ENCODE measurements at regions not wholly inside any gene's neighbourhood (a gene's known extent, or its start where the extent isn't known, plus 50 kb on each side); places are given as distances from the start of the nearest gene placed in this dataset.

DNA sequence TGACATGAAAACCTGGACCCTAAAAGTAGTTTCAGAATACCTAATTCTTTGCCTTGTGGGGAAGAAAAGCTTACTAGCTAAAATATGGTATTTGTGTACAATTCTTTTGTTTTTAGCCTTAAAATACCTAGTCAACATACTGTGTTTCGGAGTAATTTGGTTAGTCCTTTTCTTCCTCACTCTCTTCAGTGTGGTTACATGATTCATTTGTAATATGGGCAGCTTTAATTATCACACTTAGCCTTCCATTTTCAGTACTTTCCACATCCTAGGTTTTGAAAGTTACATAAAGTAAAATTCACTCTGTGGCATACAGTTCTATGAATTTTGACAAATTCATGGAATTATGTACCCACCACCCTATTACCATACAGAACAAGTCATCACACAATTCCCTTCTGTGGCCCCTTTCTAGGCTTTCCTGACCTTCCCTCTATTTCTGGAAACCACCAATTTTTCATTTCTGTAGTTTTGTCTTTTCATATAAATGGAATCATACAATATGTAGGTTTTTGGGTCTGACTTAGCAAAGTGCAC is 96.2 kb downstream of the EMX2 start:
- no peak for DNase-seq

DNA sequence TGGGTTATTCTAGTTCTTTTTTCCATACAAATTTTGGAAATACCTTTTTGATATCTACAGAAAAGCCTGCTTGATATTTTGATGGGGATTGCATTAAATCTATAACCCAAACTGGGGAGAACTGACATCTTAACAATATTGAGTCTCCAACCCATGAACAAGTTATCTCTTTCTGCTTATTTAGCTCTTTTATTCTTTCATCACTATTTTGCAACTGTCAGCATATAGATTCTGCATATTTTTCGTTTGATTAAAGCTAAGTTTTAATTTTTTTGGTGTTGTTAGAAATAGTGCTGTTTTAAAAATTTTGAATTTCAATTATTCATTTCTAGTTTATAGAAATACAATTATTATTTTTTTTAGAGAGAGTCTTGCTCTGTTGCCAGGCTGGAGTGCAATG is 97.9 kb downstream of the EMX2 start:
- DNase-seq, result no peak

DNA sequence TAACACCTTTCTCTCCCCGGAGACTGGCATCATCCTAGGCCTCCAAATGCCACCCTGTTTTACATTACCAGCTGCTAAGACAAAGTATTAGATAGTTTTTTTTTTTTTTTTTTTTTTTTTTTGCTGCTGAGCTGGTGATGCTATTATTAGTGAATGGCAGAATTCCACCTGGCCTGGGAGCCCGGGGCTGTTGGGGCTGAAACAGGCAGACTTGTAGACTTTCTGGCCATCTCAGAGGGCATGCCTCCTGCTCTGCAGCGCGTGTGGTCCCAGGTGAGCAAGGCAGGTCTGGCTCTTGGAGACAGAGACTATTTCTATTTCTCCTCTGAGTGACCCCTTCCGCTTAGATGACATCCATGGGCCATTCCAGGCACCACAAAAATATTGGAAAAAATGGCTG is 104.2 kb downstream of the EMX2 start:
- peak; percentile 13 for DNase-seq

DNA sequence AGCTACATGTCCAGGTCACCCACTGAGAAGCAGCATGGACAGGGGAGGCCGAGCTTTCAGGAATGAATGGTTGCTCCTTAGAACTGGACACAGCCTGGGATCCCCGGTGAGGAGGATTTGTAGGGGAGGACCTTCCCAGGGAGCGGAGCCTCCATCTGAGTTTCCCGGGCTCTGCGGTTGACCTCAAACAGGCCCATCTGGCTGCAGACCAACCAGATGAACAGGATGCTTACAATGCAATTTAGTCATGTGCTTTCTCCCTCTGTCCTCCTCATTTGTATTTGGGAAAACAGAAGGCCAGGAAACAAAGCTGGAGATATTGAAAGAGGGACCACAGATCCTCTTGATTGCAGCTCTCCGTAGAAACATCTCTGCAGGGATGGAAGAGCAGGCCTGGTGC is 104.8 kb downstream of the EMX2 start:
- DNase-seq, result no peak

DNA sequence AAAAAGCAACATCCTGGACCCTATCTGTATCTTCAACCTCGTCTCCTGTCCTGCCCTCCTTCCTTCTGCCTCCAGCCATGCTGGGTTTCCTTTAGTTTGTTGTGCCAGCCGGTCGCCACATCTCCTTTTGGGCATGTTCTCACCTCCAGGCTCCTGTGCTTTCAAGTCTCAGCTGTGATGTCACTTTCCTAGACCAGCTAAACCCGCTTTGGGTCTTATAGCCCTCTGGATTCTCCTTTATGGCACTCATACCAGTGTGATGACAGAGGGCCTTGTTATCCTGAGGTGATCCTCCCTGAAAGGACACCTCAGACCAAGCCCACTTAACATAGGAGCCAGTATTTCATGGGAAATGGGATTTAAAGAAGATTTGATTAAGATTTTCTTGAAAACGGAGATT is 108.6 kb downstream of the EMX2 start:
- DNase-seq, result no peak

DNA sequence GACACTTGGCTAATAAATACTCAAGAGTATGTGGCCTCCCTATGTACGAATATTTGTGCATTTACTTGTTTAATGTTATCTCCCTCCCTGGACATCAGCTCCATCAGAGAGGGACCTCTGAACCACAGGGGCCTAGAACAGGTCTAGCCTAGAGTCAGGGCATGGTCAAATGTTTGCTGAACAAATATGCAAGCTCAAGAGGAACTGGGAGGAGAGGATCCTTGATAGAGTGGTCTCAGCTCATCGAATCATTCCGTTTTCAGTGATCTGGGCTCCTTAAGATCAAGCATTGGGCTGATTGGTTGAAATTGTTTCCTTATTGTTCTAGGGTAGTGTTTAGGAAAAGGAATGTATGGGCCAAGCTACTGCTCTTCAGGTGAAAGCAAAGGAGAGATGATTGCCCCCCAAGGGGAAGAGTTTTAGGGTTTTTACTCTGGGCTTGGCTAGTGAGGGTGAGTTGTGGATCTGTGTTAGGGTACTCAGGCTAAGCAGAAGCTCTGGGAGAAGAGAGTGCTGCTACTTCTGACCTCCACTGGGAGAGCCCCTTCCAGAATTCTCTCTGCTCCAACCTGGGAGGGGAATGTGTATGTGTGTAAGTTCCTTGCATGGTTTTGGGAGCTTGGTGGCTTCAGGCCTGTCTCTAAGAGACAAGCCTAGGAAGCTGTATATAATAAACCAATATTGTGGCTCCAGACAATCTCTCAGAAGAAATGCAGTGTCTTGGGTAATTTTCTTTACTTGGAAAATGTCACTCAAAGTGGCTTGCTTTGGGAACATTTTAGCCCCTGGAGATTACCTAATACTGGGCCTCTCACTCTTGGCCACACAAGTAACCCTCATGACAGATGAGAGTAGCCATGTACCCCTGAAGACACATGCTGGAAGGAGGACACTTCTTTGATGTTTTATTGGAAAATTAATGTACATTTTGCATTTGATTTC is 110.0 kb downstream of the EMX2 start:
- DNase-seq, result no peak

DNA sequence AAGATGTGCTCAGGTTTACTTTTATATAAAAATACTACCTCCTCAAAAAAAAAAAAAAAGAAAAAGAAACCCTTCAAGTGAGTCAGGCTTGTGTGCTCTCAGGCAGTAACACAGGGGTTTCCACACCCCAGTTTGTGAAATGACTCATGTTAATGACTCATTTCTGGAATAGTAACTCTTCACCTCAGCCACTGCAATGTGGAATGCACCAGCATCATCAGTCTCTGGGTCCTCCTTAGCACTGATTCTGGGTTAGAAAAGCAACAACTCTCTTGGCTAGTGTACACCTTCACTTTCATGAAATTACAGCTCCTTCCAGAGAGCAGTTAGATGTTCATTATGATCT is 110.6 kb downstream of the EMX2 start:
- DNase-seq, result no peak

DNA sequence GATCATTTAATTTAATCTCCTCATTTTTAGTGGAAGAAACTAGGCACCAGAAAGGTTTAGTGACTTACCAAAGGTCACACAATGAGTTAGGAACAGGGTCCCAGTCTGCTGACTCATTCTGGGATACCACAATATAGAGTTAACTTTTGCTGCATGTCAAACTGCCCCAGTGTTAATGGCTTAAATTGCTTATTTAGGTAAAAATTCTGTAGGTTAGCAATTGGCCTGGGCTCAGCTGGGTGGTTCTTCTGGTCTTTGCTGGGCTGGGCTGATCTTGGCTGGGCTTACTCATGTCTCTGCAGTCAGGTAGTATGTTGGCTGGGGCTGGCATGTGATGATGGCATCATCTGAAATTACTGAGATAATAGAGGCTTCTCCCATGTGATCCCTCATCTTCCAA is 111.6 kb downstream of the EMX2 start:
- no peak for DNase-seq

DNA sequence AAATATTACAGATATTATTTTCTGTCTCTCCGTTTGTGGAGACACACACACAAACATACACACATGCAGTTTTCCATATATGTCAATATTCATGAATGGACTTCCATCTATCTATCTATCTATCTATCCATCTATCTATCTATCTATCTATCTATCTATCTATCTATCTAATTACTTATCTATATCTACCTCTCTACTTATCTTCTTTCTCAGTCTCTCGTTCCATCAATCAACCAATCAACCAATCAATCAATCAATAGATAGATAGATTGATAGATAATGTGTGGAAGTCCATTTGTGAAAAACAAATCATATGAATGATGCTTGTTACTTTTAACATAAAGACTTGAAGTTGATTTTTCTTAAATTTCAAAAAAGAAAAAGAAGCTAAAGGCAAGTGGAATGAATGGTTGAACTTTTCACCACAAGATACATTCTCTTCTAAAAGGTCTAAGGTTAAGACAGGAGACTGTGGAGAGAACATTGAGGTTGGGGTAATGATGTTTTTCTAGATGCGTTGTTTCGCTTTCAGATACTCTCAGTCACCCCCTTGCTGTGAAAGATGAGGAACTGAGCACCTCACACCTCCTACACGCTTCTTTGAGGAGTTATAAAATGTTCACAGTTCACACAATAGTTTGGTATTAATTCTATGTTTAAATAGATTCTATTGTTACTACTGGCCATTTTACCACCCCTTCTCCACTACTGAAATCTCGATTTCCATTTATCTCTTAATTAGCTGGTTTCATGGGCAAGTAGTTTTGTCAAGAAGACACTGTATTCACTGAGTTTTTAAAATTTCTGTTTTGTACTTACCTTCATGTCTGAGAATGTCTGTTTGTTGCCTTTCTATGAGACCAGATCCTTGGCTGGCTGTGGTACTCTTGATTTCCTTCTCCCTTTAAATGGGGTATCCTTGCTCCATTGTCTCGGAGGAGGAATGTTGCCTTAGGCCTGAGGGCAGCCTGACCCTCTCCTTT is 114.1 kb downstream of the EMX2 start:
- DNase-seq, result no peak

DNA sequence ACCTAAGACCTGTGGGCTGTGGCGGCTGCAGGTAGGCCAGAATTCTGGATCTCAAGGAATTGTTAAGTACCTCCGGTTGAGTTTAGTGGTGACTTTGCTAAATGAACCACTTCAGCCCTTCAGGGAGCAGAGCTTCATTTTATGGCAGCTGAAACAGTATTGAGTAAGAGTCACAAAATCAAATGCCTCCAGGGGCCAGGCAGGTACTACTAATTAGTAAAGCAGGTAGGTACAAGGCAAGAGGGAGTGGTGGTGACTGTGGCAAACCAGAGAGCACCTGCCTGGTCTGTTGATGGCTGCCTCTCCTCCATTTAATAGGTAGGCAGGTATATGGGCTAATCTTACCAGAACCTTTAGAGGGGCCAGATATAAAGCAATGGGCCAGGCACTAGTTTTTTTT is 118.8 kb downstream of the EMX2 start:
- DNase-seq, result no peak

DNA sequence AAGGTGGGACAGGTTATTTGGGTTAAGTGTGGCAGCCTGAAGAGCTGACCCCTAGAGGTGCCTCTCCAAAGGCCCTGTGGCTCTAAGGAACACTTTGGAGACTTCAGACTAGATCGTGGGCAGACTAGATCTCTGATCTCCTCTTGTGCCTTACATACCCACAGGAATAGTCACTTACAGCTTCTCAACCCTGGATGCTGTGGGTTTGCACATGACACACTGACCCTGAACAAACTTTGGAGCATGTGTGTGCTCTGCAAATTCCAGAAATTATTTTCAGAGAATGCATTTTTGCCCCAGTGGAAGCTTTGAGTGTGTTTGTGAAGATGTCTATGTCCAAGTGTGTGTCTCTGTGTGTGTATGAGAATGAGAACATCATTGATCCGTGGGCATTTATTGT is 119.6 kb downstream of the EMX2 start:
- no peak for DNase-seq

DNA sequence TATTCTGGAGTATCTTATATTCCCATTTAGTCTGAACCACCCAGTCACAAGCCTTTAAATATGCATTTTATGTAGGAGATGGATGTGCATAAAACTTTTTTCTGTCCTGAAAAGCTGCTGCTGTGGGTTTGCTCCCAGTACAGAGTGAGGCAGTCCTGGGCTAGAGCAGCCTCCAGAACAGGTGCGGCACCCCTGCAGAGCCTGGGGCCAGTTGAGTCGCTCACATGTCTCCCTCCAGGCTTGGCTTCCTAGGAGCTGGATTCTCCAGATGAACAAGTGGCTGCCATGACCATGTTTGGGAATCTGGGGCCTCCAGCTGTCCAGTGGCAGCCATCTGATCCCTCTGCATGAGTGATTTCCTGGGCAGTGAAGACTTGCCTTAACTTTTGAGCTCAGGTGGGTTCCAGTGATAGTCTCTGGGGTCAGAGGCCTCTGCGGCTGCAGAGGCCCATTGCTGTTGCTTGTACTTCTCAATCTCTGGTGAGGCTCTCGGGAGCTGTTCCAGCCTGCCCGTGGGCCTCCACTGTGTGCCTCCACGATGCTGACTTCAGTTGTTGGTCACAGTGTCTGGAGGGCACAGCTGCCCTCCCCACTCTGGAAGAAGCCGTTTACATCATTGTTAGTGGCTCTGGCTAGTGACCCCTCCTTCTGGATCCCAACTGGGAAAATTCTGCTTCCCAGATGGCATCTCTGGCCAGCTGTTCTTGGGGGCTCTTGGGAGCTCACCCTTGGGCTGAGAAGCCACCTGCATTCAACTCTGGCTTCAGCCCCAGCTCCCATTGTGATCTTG is 120.4 kb downstream of the EMX2 start:
- no peak for DNase-seq

DNA sequence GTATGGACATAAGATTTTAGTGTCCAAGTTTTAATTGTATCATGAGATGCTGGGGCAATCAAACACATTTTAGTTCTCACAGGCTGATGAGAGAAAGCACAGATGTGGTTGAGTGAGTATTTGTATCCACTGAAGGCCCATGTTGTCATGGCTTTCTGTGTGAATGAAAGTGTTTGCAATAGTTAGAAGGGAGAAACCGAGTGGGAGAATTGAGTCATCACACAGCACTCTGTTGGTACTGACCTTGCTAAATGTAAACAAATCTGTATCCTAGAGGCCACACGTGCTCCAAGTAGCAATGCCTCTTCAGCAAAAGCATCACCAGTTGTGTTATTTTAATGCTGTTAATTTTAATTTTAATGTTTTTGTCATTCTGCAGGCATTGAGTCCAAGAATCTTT is 121.2 kb downstream of the EMX2 start:
- no peak for DNase-seq

DNA sequence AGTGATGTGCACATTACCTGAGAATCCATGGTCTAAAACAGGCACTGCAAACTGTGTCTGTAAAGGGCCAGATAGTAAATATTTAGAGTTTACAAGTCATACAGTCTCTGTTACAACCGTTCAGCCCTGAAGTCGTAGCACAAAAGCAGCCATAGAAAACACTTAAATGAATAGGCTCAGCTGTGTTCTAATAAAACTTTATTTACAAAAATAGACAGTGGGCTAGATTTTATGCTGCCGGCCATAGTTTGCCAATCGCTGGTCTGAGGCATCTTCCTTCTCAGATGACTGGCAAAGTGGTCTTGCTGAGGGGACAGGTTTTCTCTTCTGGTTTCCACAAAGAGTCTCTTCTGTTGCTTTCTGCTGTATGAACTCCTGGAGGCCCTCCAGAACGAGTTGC is 121.7 kb downstream of the EMX2 start:
- no peak for DNase-seq

DNA sequence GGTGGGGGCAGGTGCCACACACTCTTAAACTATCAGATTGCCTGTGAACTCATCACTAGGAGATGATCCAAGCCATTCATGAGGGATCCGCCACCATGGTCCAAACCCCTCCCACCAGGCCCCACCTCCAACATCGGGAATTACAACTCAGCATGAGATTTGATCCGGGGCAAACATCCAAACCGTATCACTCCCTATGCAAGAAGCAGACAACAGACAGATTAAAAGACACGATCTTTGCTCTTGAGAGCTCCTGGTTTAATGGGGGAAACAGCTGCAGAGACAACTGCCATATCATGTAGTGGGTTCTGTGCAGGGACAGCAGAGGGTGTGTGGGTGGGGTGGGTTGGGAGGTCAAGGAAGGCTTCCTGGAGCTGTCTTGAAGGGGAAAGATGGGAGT is 123.6 kb downstream of the EMX2 start:
- DNase-seq, result no peak

DNA sequence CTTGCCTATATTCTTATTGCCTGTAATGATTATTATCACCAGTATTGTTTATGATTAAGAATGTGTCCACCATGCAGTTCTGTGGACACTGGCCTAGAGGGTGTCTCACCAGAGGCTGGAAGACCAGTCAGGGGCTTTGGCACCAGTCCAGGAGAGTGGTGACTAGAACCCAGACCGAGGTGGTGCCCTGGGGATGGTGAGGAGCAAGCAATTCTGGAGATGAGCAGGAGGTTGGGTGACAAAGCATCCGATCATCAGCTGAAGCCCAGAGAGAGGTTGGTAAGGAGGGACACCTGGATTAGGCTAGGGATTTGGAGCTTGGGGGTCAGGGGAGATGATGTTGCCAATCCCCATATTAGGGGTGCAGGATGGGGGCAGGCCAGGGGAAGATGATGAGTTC is 124.4 kb downstream of the EMX2 start:
- DNase-seq, result no peak

DNA sequence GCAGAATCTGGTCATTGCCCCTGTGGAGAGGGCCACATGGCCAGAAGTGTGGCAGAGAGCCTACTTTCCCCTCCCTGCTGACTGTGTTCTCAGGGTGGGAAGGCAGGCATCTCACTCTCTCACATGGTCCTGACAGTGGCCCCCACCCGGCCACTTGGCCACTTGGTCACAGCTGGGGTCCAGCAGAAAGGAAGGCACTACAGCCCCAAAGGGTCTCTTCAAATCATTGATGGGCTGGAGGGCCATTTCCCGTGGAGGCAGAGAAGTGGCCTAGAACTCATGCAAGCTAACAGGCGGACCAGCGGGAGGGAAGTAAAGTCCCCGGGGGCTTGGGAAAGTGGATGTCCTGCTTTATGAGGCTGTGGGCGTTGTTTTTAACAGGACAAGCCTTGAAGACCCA is 125.3 kb downstream of the EMX2 start:
- no peak for DNase-seq

DNA sequence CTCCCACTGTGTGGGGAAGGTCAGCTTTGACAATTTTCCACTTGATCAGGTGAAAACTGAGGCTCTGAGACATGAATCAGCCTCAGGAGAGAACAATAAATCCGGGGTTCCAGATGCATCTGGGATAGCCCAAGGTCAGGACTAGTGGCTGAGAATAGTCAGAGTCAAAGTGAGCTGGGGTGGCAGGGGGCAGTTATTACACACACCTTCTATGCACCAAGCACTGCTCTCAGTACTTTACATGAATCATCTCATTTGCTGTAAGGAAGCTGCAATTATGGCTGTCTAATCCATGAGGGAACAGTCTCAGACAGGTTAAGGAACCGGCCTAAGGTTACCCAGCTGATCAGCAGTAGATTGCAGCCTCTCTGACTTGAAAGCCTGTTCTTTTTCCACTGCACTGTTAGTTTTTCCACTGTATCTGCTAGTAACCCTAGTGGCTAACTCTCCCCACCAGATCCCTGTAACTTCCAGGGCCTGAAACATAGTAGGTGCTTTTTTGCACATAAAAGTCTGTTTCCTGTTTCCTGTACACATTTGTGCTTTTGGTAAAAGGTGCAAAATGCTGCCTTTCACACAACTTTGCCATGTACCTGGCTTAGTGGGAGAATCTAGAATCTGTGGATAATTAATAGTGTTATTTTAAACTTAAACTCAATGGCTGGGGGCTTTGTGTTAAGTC is 125.9 kb downstream of the EMX2 start:
- DNase-seq, result no peak

DNA sequence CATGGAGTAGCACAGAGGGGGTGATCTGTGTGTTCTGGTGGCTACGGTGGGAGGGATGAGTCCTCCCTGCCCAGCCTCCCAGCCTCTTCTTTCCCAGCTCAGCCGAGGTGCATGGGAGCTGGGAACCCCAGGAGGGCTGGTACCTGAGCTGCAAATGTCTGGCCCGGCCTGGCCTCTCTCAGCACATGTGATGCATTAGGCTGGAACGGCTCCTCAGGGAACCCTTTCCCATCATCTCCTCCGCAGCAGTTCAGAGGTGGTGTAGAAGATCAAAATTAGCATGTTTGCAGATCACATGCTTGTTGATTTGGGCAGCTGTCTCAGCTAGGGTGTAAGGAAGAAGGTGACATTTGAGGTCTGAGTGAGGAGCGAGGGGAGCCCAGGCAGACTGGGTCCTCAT is 126.6 kb downstream of the EMX2 start:
- DNase-seq, result no peak

DNA sequence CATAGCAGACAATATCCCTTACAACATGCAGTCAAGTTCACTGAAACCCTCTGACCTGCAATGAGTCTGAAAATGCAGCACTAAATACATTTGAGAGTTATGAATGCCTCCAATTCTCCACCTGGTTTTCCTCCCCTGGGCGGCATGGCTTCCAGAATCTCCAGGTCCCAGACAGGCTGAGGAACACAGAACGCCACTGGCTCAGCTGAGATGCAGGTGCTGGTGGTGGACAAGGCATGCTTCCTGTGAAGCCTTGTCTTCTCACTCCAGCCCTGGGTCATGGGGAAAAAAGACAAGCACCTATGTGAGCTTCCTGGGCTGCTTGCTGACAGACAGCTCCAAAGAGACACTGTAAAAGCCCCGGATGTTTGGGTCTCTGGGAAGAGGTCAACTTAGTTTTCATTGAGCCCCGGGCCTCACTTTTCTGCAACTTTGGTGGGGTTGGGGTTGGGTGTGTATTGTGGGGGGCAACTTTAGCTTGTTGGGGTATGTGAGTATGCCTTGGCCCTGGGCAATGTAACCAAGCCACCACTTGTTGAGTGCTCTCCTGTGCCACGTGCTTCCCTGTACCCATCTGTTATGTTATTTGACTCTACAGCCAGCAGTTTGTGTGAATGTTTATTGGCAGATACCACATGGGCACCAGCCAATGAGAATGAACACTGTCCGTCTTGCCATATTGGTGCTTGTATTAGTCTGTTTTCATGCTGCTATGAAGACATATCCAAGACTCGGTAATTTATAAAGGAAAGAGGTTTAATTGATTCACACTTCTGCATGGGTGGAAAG is 127.8 kb downstream of the EMX2 start:
- no peak for DNase-seq

DNA sequence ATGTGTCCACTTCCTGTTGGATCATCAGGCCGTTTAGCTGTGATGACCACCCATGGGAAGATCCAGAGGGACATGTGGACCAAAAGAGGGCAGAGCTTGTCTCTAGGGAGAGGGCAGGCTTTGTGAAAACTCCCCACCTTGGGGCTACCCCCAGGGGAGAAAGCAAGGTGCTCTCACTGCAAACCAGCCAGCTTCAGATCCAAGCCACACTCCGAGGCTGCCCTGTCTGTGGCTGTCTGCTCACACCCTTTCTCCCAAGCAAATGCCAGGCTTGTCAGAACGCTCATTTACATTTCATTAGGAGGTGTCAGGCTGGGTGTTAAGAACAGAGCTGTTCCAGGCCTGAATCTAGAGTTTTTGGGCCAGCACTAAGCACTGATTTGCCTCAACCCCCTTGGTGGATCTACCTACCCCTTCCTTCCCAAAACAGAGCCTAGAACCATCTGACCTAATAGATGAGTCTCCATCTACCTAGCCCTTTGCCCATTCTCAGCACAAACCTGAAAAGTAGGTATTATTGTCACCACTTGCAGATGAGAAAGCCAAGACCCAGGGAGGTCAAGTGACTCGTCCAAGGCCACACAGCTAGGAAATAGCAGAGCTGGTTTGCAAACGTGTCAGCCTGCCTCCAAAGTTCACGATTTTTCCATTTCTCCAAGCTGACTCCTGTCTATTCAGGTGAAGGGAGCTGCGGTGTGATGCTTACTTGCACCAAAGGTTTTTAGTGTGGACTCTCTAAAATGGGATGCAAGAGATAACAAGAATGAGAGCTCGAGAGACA is 130.9 kb downstream of the EMX2 start:
- no peak for DNase-seq

Data from NCI-H1694 treated with DMSO at 0.1 percent for 48 hours (cell line).